Epithelial cell of proximal tubule (primary cell): ENCODE measurements at regions not wholly inside any gene's neighbourhood (a gene's known extent, or its start where the extent isn't known, plus 50 kb on each side); places are given as distances from the start of the nearest gene placed in this dataset.
A peak's percentile ranks its signal among the peaks of the same experiment; 100 is the strongest.

ENCODE experiments used
- DNase-seq: peaks from one replicate; pipeline ENCODE4 v3.0.0-alpha.2; 2011; ENCODE audit warnings: low read depth
- H3K4me3 ChIP-seq: 2 replicates; pipeline ENCODE4 v1.5.1; 2011; ENCODE audit warnings: low read depth, mild to moderate bottlenecking, low read length
- TF ChIP-seq, protein P1 (sequence below): conservative IDR thresholded peaks from 2 replicates; pipeline ENCODE4 v1.5.1; 2012; ENCODE audit warnings: low read depth, mild to moderate bottlenecking, low read length

DNA sequence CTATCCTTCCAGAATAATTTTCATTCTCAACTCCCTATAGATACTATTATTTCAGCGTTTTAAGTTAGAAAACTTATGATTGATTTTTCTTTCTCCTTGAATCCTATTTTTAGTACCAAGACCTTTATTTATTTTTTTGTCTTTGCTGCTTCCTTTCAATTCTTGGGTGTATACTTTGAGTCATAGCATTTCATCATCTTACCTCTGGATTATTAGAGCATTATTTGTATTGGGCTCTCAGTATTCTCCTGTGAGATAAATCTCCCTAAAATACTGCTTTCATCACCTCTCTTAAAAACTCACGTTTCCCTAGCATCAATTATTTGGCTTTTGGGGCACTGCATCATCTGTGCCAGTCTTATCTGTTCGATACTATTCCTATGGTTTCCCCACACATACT is 222.8 kb downstream of the POSTN start:
- TF ChIP-seq, protein P1, sequence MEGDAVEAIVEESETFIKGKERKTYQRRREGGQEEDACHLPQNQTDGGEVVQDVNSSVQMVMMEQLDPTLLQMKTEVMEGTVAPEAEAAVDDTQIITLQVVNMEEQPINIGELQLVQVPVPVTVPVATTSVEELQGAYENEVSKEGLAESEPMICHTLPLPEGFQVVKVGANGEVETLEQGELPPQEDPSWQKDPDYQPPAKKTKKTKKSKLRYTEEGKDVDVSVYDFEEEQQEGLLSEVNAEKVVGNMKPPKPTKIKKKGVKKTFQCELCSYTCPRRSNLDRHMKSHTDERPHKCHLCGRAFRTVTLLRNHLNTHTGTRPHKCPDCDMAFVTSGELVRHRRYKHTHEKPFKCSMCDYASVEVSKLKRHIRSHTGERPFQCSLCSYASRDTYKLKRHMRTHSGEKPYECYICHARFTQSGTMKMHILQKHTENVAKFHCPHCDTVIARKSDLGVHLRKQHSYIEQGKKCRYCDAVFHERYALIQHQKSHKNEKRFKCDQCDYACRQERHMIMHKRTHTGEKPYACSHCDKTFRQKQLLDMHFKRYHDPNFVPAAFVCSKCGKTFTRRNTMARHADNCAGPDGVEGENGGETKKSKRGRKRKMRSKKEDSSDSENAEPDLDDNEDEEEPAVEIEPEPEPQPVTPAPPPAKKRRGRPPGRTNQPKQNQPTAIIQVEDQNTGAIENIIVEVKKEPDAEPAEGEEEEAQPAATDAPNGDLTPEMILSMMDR: no peak
- DNase-seq: no peak
- no peak overlapping the region for H3K4me3 ChIP-seq

DNA sequence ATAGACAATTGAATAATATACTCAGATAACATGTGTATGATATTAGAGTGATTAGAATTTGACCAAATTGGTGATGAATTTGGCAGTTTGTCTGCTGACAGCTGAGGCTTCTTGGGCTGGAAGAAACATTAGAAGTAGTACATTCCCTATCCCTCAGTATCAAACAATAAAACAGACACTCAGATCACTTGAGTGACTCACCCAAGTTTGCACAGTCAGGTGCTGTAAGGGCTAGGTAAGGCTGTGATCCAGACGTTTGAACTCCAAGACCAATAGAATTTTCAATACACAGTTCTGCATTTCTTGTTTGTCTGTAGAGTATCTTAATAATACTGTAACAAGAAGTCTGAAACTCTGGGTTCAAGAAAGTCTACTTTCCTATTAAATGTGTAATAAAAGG is 223.5 kb downstream of the POSTN start:
- no peak overlapping the region for H3K4me3 ChIP-seq
- no peak for DNase-seq
- TF ChIP-seq, protein P1: no peak

DNA sequence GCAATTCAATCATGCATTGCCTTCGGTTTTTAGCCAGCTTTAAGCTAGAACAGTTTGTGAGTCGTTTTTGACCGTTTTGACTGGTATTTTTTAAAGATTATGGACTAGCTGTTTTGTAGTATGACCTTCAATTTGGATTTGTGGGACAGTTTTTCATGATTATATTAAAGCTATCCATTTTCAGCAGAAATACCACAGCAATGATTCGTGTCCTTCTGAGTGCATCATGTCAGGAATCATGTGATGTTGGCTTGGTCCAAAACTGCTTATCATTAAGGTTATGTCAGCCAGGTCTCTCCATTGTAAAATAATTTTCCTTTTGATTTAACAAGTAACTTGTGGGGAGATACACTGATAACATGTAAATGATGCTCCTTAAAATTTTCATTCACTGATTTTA is 229.0 kb downstream of the POSTN start:
- TF ChIP-seq, protein P1: no peak
- no peak overlapping the region for H3K4me3 ChIP-seq
- DNase-seq: peak; percentile 1

DNA sequence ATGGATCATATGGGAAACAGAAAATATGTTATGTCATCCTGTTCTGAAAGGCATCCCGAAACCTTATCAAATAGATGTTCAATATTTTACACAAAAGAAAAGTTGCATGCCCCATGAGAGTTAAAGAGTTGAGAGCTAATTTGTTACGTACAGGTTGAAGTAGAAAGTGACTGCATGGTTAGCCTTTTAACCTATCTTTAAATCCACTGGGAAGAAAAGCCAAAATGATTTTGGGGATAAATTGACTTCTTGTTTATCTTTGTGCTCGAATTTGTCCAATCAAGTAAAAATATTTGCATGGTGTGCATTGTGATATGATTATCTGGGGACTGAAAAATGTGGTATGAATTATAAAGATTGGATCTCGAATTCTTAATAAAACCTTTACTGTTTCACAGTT is 230.1 kb downstream of the POSTN start:
- H3K4me3 ChIP-seq: no peak overlapping the region
- DNase-seq: no peak
- TF ChIP-seq, protein P1: no peak

DNA sequence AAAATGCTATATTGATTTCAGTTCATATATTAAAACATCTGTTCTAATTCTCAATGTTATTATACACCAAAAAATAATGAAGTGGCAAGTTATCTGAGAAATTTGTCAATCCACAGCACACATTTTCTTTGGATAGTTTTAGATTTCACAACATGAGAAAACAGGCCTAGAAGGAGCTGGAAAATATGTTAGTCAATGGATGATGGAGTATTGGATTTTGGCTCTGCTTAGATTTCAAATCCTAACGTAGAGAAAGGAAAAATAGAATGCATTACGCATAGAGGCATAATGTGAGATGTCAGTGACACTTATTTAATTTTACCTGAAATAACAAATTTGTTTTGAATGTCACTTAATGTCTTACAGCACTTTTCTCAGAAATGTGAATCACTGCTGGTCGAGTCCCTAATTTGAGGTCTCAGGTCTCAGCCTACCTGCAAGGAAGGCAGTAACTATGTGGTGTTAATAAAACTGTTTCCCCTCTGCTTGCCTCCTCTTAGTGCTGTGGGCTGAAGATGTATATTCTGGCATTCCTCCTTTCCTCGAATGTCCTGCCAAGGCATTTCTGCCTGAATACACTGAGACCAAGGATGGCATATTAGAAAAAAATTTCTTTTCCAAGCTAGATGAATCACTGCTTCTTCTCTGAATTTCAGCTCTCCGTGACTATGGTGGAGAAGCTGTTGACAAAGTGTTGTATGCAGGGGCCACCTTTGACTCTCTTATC is 232.4 kb downstream of the POSTN start:
- no peak for DNase-seq
- H3K4me3 ChIP-seq: no peak overlapping the region
- TF ChIP-seq, protein P1: no peak

DNA sequence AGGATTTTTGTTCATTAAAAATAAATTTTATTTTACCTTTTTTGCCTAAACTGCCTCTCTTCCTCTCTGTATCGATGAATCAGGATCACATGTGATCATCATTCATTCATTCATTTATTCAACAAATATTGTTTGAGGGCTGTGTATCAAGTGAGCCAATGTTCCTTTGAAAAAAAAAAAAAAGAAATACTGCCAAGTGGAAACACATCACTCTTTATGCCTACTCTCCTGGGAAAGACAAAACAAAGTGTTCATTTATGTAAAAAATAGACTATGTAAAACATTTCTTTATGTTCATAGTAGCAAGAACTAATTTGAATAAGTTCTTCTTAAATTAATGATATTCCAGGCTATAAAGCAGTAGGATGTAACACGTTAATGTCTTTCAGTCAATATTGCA is 233.1 kb downstream of the POSTN start:
- H3K4me3 ChIP-seq: no peak overlapping the region
- no peak for DNase-seq
- TF ChIP-seq, protein P1: no peak

DNA sequence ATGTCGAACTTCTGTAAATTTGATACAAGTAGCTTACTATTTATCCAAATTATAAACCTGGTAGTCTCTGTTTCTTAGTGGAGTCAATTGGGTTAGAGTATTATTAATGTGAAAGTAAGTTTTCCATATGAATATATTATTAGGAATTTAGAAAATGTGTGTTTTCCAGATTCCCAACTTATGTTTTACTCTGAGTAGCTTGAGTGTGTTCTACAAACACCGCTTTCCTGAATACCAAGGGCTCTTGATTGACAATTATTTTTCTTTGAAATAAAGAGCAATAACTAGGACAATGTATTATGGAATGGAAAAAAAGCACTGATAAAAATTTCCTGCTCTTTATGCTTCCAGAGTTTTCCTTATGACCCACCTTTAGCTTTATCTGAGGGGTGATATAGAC is 233.6 kb downstream of the POSTN start:
- DNase-seq: no peak
- TF ChIP-seq, protein P1: no peak
- no peak overlapping the region for H3K4me3 ChIP-seq
